ENCODE measurements at regions not wholly inside any gene's neighbourhood (a gene's known extent, or its start where the extent isn't known, plus 50 kb on each side); places are given as distances from the start of the nearest gene placed in this dataset.

- CTCF ChIA-PET = no interaction called here
- Mint-ChIP-seq H3K4me3 (no peak overlapping the region), H3K27ac (no peak overlapping the region), H3K4me1 (no peaks in the 10 kb centered on the region), H3K9me3 (peaks cover 2% of the 10 kb centered on the region), H3K36me3 (ENCODE audit: low read depth) (no peaks in the 10 kb centered on the region), H3K27me3 (peaks cover 7% of the 10 kb centered on the region)
- ATAC-seq (ENCODE audit: low read depth) (no peak), DNase-seq (no peak)
- TF ChIP-seq, protein P1, sequence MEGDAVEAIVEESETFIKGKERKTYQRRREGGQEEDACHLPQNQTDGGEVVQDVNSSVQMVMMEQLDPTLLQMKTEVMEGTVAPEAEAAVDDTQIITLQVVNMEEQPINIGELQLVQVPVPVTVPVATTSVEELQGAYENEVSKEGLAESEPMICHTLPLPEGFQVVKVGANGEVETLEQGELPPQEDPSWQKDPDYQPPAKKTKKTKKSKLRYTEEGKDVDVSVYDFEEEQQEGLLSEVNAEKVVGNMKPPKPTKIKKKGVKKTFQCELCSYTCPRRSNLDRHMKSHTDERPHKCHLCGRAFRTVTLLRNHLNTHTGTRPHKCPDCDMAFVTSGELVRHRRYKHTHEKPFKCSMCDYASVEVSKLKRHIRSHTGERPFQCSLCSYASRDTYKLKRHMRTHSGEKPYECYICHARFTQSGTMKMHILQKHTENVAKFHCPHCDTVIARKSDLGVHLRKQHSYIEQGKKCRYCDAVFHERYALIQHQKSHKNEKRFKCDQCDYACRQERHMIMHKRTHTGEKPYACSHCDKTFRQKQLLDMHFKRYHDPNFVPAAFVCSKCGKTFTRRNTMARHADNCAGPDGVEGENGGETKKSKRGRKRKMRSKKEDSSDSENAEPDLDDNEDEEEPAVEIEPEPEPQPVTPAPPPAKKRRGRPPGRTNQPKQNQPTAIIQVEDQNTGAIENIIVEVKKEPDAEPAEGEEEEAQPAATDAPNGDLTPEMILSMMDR (IDR thresholded peaks at IDR 0.05) = no peak
- intact Hi-C loops (cut with micrococcal nuclease) = no loop called here
- POLR2A ChIA-PET = no interaction called here
Observed at GRCh38 chr5:74186356-74187315, 453.9 kb downstream of the ENC1 start.

DNA sequence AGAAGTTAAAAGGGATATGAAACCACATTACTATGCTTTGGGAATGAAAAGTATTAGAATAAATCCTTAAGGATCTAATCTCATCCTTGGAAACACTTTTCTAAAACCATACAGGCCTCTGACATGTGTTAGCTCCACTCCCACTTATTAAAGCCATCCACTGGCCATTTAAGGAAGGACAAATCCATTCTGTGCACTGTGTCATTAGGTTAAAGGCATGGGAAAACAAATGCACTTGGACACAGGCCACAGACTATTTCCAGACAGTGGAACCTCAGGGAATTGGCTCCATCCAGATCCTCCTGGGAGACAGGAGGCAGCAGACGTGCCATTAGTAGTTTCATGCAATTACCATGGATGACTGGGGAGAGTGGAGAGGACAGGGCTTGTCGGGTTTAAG is 454.9 kb downstream of the ENC1 start:
- Mint-ChIP-seq H3K9me3 (peaks cover 2% of the 10 kb centered on the region), H3K36me3 (ENCODE audit: low read depth) (no peaks in the 10 kb centered on the region), H3K4me1 (no peaks in the 10 kb centered on the region), H3K4me3 (no peak overlapping the region), H3K27ac (no peak overlapping the region), H3K27me3 (peaks cover 7% of the 10 kb centered on the region)
- intact Hi-C loops (cut with micrococcal nuclease) = no loop called here
- TF ChIP-seq, protein P1 (IDR thresholded peaks at IDR 0.05) = no peak
- CTCF ChIA-PET = no interaction called here
- ATAC-seq (ENCODE audit: low read depth) = no peak
- DNase-seq = no peak
- POLR2A ChIA-PET = no interaction called here

GRCh38 chr5:74184649-74185048 is 455.9 kb downstream of the ENC1 start:
- Mint-ChIP-seq H3K4me1 (no peaks in the 10 kb centered on the region), H3K9me3 (peaks cover 2% of the 10 kb centered on the region), H3K27ac (no peak overlapping the region), H3K4me3 (no peak overlapping the region), H3K36me3 (ENCODE audit: low read depth) (no peaks in the 10 kb centered on the region), H3K27me3 (peaks cover 7% of the 10 kb centered on the region)
- TF ChIP-seq, protein P1 (IDR thresholded peaks at IDR 0.05) = no peak
- ATAC-seq (ENCODE audit: low read depth) (no peak), DNase-seq (no peak)
- intact Hi-C loops (cut with micrococcal nuclease) = no loop called here
- POLR2A ChIA-PET = no interaction called here
- CTCF ChIA-PET = no interaction called here

- no peak for DNase-seq
- intact Hi-C loops (cut with micrococcal nuclease) = no loop called here
- H3K4me1 Mint-ChIP-seq = no peaks in the 10 kb centered on the region
- H3K27me3 Mint-ChIP-seq = peaks cover 7% of the 10 kb centered on the region
- no peaks in the 10 kb centered on the region for H3K36me3 Mint-ChIP-seq (ENCODE audit: low read depth)
- H3K9me3 Mint-ChIP-seq = no peaks in the 10 kb centered on the region
- ChIA-PET POLR2A (no interaction called here), CTCF (no interaction called here)
- TF ChIP-seq, protein P1 (IDR thresholded peaks at IDR 0.05) = no peak
- no peak overlapping the region for H3K27ac Mint-ChIP-seq
- no peak for ATAC-seq (ENCODE audit: low read depth)
- H3K4me3 Mint-ChIP-seq = no peak overlapping the region
Observed at GRCh38 chr5:74183041-74183440, 457.5 kb downstream of the ENC1 start.

GRCh38 chr5:74182603-74183002 is 457.9 kb downstream of the ENC1 start:
- intact Hi-C loops (cut with micrococcal nuclease) = no loop called here
- Mint-ChIP-seq H3K36me3 (ENCODE audit: low read depth) (no peaks in the 10 kb centered on the region), H3K9me3 (no peaks in the 10 kb centered on the region), H3K4me3 (no peak overlapping the region), H3K27me3 (peaks cover 4% of the 10 kb centered on the region), H3K27ac (no peak overlapping the region), H3K4me1 (no peaks in the 10 kb centered on the region)
- no peak for DNase-seq
- CTCF ChIA-PET = no interaction called here
- POLR2A ChIA-PET = no interaction called here
- TF ChIP-seq, protein P1 (IDR thresholded peaks at IDR 0.05) = no peak
- ATAC-seq (ENCODE audit: low read depth) = no peak

Measured in activated B cell treated with CpG ODN at 0.5 μM for 24 hours (primary cell).